ENCODE measurements at regions not wholly inside any gene's neighbourhood (a gene's known extent, or its start where the extent isn't known, plus 50 kb on each side); places are given as distances from the start of the nearest gene placed in this dataset.

DNA sequence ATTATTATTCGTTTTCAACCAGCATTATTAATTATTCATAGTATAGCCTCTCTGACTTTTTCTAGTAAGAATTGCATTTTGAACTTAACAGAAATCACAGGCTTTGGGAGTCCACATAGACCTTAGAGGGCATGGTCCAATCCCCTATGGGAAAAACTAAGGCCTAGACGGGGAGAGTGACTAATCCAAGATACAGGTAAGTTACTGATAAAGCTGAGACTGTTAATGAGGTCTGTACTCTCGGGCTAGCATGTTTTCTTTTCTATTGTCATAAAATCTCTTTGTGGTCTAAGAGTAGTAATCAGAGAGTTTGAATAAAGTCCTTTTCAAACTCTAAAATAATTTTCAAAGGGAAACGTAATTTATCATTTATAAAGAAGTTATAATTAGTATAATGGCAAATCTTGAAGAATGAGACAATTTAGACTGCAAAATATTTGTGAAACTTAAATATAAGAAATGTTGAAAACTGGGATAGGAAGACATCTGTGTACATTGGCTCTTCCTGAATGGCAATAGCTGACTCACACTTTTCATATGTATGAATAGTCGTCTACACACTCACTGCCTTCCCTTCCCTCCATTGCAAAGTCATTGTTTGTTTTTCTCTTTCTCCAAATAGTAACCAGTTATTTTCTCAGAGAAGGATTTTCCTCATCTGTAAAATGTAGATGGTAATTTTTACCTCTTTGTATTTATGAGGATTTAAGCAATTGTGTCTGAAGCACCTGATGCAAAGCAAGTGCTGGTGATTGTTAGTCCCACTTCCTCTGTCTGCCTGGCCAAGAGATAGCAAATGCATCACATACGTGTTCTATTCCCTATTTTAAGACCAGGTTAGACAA, 207.9 kb upstream of the CD180 start:
- H3K27ac ChIP-seq (ENCODE audit: insufficient read depth, low read length, poor library complexity, severe bottlenecking), result no peak overlapping the region
- no peak overlapping the region for H3K4me3 ChIP-seq (ENCODE audit: insufficient read depth, low read depth, low read length, poor library complexity, severe bottlenecking)
- H3K9me3 ChIP-seq (ENCODE audit: control insufficient read depth, low read length), result no peaks in the 10 kb centered on the region
- H3K27me3 ChIP-seq (replicated peaks; ENCODE audit: control insufficient read depth, insufficient read depth, low read length, poor library complexity, severe bottlenecking), result no peaks in the 10 kb centered on the region
- no peak for DNase-seq
- no peaks in the 10 kb centered on the region for H3K4me1 ChIP-seq (ENCODE audit: control insufficient read depth, insufficient read depth, low read length, poor library complexity, severe bottlenecking)
- no peaks in the 10 kb centered on the region for H3K36me3 ChIP-seq (ENCODE audit: control insufficient read depth, insufficient read depth, low read length)

DNA sequence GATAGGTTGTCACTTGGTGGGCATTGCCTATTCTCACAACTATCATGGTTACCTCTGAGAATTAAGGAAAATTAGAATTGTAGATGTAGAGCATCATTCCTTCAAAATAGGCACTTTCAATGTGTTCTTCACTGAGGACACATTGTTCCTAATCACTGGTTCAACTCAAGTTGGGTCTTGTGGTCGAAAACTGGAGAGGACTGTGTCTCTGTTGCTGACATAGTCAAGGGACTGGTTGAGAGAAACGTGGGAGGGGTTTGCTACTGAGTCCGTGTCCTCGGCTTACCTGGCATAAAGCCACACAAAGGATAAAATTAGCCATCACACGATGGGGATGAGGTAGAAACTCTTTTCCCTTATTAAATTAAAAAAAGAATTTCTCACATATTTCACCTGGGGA, 205.9 kb upstream of the CD180 start:
- Histone ChIP-seq H3K27me3 (replicated peaks; ENCODE audit: control insufficient read depth, insufficient read depth, low read length, poor library complexity, severe bottlenecking) (no peaks in the 10 kb centered on the region), H3K36me3 (ENCODE audit: control insufficient read depth, insufficient read depth, low read length) (no peaks in the 10 kb centered on the region), H3K9me3 (ENCODE audit: control insufficient read depth, low read length) (no peaks in the 10 kb centered on the region), H3K4me1 (ENCODE audit: control insufficient read depth, insufficient read depth, low read length, poor library complexity, severe bottlenecking) (no peaks in the 10 kb centered on the region), H3K27ac (ENCODE audit: insufficient read depth, low read length, poor library complexity, severe bottlenecking) (no peak overlapping the region), H3K4me3 (ENCODE audit: insufficient read depth, low read depth, low read length, poor library complexity, severe bottlenecking) (no peak overlapping the region)
- DNase-seq, result no peak

DNA sequence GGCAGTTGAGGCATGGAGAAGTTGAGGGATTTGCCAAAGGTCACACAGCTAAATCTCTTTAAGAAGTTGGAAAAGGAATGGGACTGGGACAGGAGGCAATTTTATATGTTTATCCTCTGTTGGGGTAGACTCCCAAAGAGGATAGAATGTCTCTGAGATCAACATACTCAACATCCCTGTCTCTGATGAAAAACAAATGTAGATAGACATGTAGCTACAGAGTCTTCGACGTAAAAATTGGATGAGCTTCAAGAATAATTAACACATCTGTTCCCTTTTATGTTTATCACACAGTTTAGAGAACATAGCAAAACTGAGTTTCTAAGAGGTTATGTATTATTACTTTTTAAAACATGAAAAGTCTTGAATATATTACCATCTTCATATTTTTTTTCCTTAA, 204.6 kb upstream of the CD180 start:
- no peak for DNase-seq

DNA sequence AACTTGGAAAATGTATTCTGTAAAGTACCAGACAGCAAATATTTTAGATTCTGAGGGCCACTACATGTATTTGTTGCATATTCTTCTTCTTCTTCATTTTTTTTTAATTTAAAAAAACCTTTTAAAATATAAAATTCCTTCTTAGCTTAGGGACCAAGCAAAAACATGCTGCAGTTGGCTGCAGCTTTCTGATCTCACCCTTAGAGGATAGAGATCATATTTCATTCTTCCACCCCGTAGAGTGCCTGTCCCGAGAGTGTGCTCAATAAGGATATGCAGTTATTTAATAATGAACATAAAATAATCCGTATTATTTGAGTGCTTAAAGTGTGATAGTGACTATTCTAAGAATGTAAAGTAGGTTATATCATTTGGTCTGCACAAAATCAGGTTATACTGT, 204.2 kb upstream of the CD180 start:
- Histone ChIP-seq H3K4me3 (ENCODE audit: insufficient read depth, low read depth, low read length, poor library complexity, severe bottlenecking) (no peak overlapping the region), H3K9me3 (ENCODE audit: control insufficient read depth, low read length) (no peaks in the 10 kb centered on the region), H3K27ac (ENCODE audit: insufficient read depth, low read length, poor library complexity, severe bottlenecking) (no peak overlapping the region), H3K4me1 (ENCODE audit: control insufficient read depth, insufficient read depth, low read length, poor library complexity, severe bottlenecking) (no peaks in the 10 kb centered on the region), H3K27me3 (replicated peaks; ENCODE audit: control insufficient read depth, insufficient read depth, low read length, poor library complexity, severe bottlenecking) (no peaks in the 10 kb centered on the region), H3K36me3 (ENCODE audit: control insufficient read depth, insufficient read depth, low read length) (no peaks in the 10 kb centered on the region)
- no peak for DNase-seq

More for the DNA sequence above, 204.6 kb upstream of the CD180 start:
- Histone ChIP-seq H3K27me3 (replicated peaks; ENCODE audit: control insufficient read depth, insufficient read depth, low read length, poor library complexity, severe bottlenecking) (no peaks in the 10 kb centered on the region), H3K27ac (ENCODE audit: insufficient read depth, low read length, poor library complexity, severe bottlenecking) (no peak overlapping the region), H3K4me1 (ENCODE audit: control insufficient read depth, insufficient read depth, low read length, poor library complexity, severe bottlenecking) (no peaks in the 10 kb centered on the region), H3K9me3 (ENCODE audit: control insufficient read depth, low read length) (no peaks in the 10 kb centered on the region), H3K36me3 (ENCODE audit: control insufficient read depth, insufficient read depth, low read length) (no peaks in the 10 kb centered on the region), H3K4me3 (ENCODE audit: insufficient read depth, low read depth, low read length, poor library complexity, severe bottlenecking) (no peak overlapping the region)

DNA sequence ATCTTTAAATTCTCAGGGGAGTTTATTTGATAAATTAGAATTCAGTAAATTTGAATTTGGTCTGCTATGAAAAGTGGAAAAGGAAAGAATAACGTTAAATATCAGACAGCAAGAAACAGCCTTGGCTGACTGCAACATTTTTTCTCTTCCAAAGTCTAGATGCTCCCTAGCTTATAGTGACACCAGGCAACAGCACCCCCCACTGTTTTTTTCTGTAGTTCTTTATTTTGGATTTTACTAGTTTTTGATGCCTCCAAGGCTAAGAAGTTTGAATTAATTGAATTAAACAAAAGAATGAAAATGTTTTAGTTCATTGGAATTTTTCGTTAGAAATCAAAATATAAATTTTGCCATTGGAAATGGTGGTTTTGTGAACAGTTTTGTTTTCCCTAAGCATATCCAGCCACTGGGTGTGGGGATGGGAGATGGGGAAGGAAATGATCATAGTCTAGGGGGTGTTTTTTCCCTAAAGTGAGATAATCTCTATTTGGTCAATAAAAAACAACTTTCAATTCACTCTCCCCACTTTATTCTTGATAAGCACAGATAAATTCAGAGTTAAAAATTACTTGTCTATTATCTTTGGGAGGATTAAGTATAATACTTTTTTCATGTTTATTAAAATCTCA, 199.3 kb upstream of the CD180 start:
- H3K4me1 ChIP-seq (ENCODE audit: control insufficient read depth, insufficient read depth, low read length, poor library complexity, severe bottlenecking), result no peaks in the 10 kb centered on the region
- no peak overlapping the region for H3K4me3 ChIP-seq (ENCODE audit: insufficient read depth, low read depth, low read length, poor library complexity, severe bottlenecking)
- no peak for DNase-seq
- H3K27ac ChIP-seq (ENCODE audit: insufficient read depth, low read length, poor library complexity, severe bottlenecking), result no peak overlapping the region
- no peaks in the 10 kb centered on the region for H3K27me3 ChIP-seq (replicated peaks; ENCODE audit: control insufficient read depth, insufficient read depth, low read length, poor library complexity, severe bottlenecking)
- no peaks in the 10 kb centered on the region for H3K36me3 ChIP-seq (ENCODE audit: control insufficient read depth, insufficient read depth, low read length)
- no peaks in the 10 kb centered on the region for H3K9me3 ChIP-seq (ENCODE audit: control insufficient read depth, low read length)

DNA sequence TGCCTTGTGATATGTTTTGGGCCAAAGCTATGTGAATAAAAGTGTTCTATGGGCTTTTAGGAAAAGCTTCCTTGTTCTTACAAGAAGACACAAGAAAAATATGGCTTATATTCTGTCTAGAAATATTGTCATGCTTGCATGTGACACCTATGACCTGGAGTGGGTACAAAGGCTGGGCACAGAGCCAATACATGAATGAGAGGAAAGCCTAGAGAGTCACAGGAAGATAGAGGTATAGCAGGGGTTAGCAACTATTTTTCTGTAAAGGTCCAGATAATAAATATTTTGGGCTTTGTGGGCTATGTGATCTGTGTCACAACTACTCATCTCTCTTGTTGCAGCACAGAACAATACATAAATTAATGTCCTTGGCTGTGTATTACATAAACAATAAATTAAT, 196.6 kb upstream of the CD180 start:
- Histone ChIP-seq H3K27me3 (replicated peaks; ENCODE audit: control insufficient read depth, insufficient read depth, low read length, poor library complexity, severe bottlenecking) (no peaks in the 10 kb centered on the region), H3K4me3 (ENCODE audit: insufficient read depth, low read depth, low read length, poor library complexity, severe bottlenecking) (no peak overlapping the region), H3K4me1 (ENCODE audit: control insufficient read depth, insufficient read depth, low read length, poor library complexity, severe bottlenecking) (no peaks in the 10 kb centered on the region), H3K36me3 (ENCODE audit: control insufficient read depth, insufficient read depth, low read length) (no peaks in the 10 kb centered on the region), H3K9me3 (ENCODE audit: control insufficient read depth, low read length) (no peaks in the 10 kb centered on the region), H3K27ac (ENCODE audit: insufficient read depth, low read length, poor library complexity, severe bottlenecking) (no peak overlapping the region)
- DNase-seq, result no peak

DNA sequence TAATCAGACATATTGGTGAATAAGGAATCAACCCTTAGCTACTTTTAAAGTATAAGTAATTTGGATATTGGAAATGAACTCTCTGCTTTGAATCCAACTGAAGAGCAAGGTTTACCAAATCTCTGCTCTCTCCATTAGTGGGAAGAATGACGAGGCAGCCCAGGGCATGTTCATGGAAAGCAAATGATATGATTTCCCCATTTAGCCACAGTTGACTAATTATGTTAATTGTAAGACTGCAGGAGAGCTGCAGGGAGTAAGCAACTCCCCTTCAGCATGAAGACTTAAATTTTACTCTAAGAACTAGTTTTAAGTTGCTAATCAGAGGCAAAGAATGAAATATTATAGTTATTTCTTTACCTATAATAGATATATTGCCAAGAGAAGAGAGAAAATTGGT, 194.3 kb upstream of the CD180 start:
- no peaks in the 10 kb centered on the region for H3K27me3 ChIP-seq (replicated peaks; ENCODE audit: control insufficient read depth, insufficient read depth, low read length, poor library complexity, severe bottlenecking)
- no peak overlapping the region for H3K4me3 ChIP-seq (ENCODE audit: insufficient read depth, low read depth, low read length, poor library complexity, severe bottlenecking)
- no peaks in the 10 kb centered on the region for H3K36me3 ChIP-seq (ENCODE audit: control insufficient read depth, insufficient read depth, low read length)
- DNase-seq, result no peak
- no peaks in the 10 kb centered on the region for H3K4me1 ChIP-seq (ENCODE audit: control insufficient read depth, insufficient read depth, low read length, poor library complexity, severe bottlenecking)
- no peak overlapping the region for H3K27ac ChIP-seq (ENCODE audit: insufficient read depth, low read length, poor library complexity, severe bottlenecking)
- no peaks in the 10 kb centered on the region for H3K9me3 ChIP-seq (ENCODE audit: control insufficient read depth, low read length)

DNA sequence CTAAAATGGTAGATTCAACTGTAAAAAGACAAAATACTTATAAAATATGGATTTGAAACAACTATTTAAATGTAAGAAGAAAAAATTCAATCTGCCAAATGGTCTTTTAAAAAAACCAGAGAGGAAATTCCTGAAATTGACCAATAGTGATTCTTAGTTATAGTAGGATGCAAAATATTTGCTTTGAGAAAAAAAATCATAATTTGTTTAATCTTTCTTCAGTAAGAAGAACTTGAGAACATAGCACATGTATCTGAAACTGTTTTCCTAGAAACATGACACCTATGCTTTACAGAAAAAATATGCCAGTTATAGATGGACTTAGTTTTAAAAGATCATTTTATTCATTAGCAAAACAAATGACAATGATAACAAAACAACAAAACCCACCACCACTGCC, 186.9 kb upstream of the CD180 start:
- no peaks in the 10 kb centered on the region for H3K36me3 ChIP-seq (ENCODE audit: control insufficient read depth, insufficient read depth, low read length)
- H3K4me3 ChIP-seq (ENCODE audit: insufficient read depth, low read depth, low read length, poor library complexity, severe bottlenecking), result no peak overlapping the region
- H3K27me3 ChIP-seq (replicated peaks; ENCODE audit: control insufficient read depth, insufficient read depth, low read length, poor library complexity, severe bottlenecking), result no peaks in the 10 kb centered on the region
- no peak for DNase-seq
- no peaks in the 10 kb centered on the region for H3K4me1 ChIP-seq (ENCODE audit: control insufficient read depth, insufficient read depth, low read length, poor library complexity, severe bottlenecking)
- H3K27ac ChIP-seq (ENCODE audit: insufficient read depth, low read length, poor library complexity, severe bottlenecking), result no peak overlapping the region
- H3K9me3 ChIP-seq (ENCODE audit: control insufficient read depth, low read length), result no peaks in the 10 kb centered on the region

DNA sequence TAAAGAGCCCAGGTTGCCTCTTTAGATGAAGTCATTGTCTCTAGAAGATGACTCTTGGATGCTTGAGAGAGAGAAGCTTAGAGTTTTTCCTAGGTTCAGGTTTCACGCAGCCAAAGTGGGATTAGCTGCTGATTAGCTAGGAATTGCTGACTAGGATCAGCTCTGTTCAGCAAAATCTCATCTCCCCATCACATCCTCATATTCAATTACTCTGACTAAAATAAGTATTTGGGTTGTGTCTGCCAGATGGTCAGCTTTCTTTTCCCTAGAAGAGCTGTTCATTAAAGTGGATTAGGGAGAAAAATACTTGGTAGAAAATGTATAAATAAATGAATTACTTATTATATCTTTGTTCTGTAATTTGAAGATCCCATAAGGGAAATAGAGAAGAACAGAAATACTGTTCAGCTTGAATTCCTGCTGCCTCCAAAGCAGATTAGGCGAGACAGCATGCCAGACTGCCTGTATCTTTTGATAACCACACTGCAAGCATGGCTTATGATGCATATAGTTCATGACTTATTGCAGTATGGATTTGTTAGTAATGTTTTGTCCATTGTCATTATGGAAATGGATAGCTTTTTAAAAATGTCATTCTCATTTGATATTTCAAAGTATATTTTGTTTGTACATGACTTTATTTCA, 184.8 kb upstream of the CD180 start:
- no peaks in the 10 kb centered on the region for H3K36me3 ChIP-seq (ENCODE audit: control insufficient read depth, insufficient read depth, low read length)
- no peak overlapping the region for H3K27ac ChIP-seq (ENCODE audit: insufficient read depth, low read length, poor library complexity, severe bottlenecking)
- DNase-seq, result no peak
- H3K4me3 ChIP-seq (ENCODE audit: insufficient read depth, low read depth, low read length, poor library complexity, severe bottlenecking), result no peak overlapping the region
- no peaks in the 10 kb centered on the region for H3K27me3 ChIP-seq (replicated peaks; ENCODE audit: control insufficient read depth, insufficient read depth, low read length, poor library complexity, severe bottlenecking)
- H3K9me3 ChIP-seq (ENCODE audit: control insufficient read depth, low read length), result no peaks in the 10 kb centered on the region
- no peaks in the 10 kb centered on the region for H3K4me1 ChIP-seq (ENCODE audit: control insufficient read depth, insufficient read depth, low read length, poor library complexity, severe bottlenecking)

DNA sequence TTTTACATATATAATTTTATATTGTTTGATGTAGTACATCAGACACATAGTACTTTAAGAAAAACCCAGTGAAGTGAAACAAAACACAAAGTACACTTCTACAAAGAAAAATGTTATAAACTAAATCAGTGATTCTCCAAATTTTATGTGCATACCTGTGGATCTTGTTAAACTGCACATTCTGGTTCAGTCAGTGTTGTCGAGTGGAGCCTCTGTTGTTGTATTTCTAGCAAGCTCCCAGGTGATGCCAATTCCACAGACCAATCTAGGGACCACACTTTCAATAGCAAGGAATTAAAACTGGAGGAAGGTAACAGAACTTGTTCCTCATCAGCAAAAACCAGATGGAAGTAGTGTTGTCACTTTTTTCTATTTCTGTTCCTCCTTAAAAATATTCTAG, 183.8 kb upstream of the CD180 start:
- Histone ChIP-seq H3K27ac (ENCODE audit: insufficient read depth, low read length, poor library complexity, severe bottlenecking) (no peak overlapping the region), H3K4me3 (ENCODE audit: insufficient read depth, low read depth, low read length, poor library complexity, severe bottlenecking) (no peak overlapping the region), H3K9me3 (ENCODE audit: control insufficient read depth, low read length) (no peaks in the 10 kb centered on the region), H3K36me3 (ENCODE audit: control insufficient read depth, insufficient read depth, low read length) (no peaks in the 10 kb centered on the region), H3K4me1 (ENCODE audit: control insufficient read depth, insufficient read depth, low read length, poor library complexity, severe bottlenecking) (no peaks in the 10 kb centered on the region), H3K27me3 (replicated peaks; ENCODE audit: control insufficient read depth, insufficient read depth, low read length, poor library complexity, severe bottlenecking) (no peaks in the 10 kb centered on the region)
- DNase-seq, result no peak

Measured in effector memory CD4-positive, alpha-beta T cell (primary cell).